GM23338 (cell line): ENCODE measurements at regions not wholly inside any gene's neighbourhood (a gene's known extent, or its start where the extent isn't known, plus 50 kb on each side); places are given as distances from the start of the nearest gene placed in this dataset.

Experiments used
- ATAC-seq: fragments of 200-7000 bp; cut with Tn5 transposase; 3 replicates; pipeline ENCODE4 v1.9.1; 2020
- DNase-seq: peaks from one replicate; pipeline ENCODE4 v3.0.0-alpha.2; 2015; ENCODE audit warnings: low spot score
- H2AFZ ChIP-seq: fragments of 200-600 bp; sonication (generic); 2 replicates; pipeline ENCODE4 v1.8.0; 2016; ENCODE audit warnings: antibody characterized with exemption, mild to moderate bottlenecking, moderate library complexity
- H3F3A ChIP-seq: fragments of 200-600 bp; sonication (generic); replicated peaks from 2 replicates; pipeline ENCODE4 v1.8.0; 2017; ENCODE audit warnings: antibody characterized with exemption, mixed run types, low read depth
- H3K27ac ChIP-seq: fragments of 200-600 bp; sonication (generic); 2 replicates; pipeline ENCODE4 v1.6.1; 2016; ENCODE audit warnings: low read depth
- H3K27me3 ChIP-seq: fragments of 200-600 bp; sonication (generic); 2 replicates; pipeline ENCODE4 v1.8.0; 2016; ENCODE audit warnings: mild to moderate bottlenecking, mixed run types, moderate library complexity; ENCODE audit not compliant: insufficient read depth
- H3K36me3 ChIP-seq: fragments of 200-600 bp; sonication (generic); 2 replicates; pipeline ENCODE4 v1.8.0; 2016; ENCODE audit warnings: mild to moderate bottlenecking; ENCODE audit not compliant: insufficient read depth
- H3K4me1 ChIP-seq: fragments of 200-600 bp; sonication (generic); 2 replicates; pipeline ENCODE4 v1.8.0; 2016; ENCODE audit warnings: mild to moderate bottlenecking, moderate library complexity; ENCODE audit not compliant: insufficient read depth
- H3K4me2 ChIP-seq: fragments of 200-600 bp; sonication (generic); 2 replicates; pipeline ENCODE4 v1.7.1; 2017; ENCODE audit warnings: mixed run types
- H3K4me3 ChIP-seq: fragments of 200-600 bp; sonication (generic); 2 replicates; pipeline ENCODE4 v1.6.1; 2016; ENCODE audit warnings: mixed run types
- H3K79me2 ChIP-seq: fragments of 200-600 bp; sonication (generic); replicated peaks from 2 replicates; pipeline ENCODE4 v1.8.0; 2017; ENCODE audit warnings: mild to moderate bottlenecking; ENCODE audit not compliant: insufficient read depth
- H3K9me2 ChIP-seq: fragments of 200-600 bp; sonication (generic); 2 replicates; pipeline ENCODE4 v1.8.0; 2017; ENCODE audit not compliant: insufficient read depth
- H4K20me1 ChIP-seq: fragments of 200-600 bp; sonication (generic); replicated peaks from 2 replicates; pipeline ENCODE4 v1.8.0; 2017; ENCODE audit warnings: mild to moderate bottlenecking; ENCODE audit not compliant: insufficient read depth
- H3K27ac Mint-ChIP-seq: 2 replicates; pipeline ENCODE4 v1.8.0; 2020; ENCODE audit warnings: inconsistent platforms, mild to moderate bottlenecking, moderate library complexity, mixed read lengths
- H3K27me3 Mint-ChIP-seq: 3 replicates; pipeline ENCODE4 v1.8.0; 2022; ENCODE audit warnings: low read depth, mild to moderate bottlenecking, moderate library complexity, mixed read lengths, inconsistent platforms; ENCODE audit not compliant: insufficient read depth, poor library complexity
- H3K36me3 Mint-ChIP-seq: 3 replicates; pipeline ENCODE4 v1.8.0; 2021; ENCODE audit warnings: low read depth, mild to moderate bottlenecking, inconsistent platforms, moderate library complexity, mixed read lengths
- H3K4me1 Mint-ChIP-seq: 3 replicates; pipeline ENCODE4 v1.8.0; 2020; ENCODE audit warnings: mild to moderate bottlenecking, inconsistent platforms, mixed read lengths
- H3K4me3 Mint-ChIP-seq: 3 replicates; pipeline ENCODE4 v1.8.0; 2021; ENCODE audit warnings: moderate library complexity, mild to moderate bottlenecking, inconsistent platforms, mixed read lengths
- H3K9me3 Mint-ChIP-seq: 3 replicates; pipeline ENCODE4 v1.8.0; 2020; ENCODE audit warnings: moderate library complexity, mild to moderate bottlenecking, inconsistent platforms, mixed read lengths
- CREB1 ChIP-seq: fragments of 250-450 bp; sonication (Bioruptor Pico); IDR thresholded peaks from 2 replicates; pipeline ENCODE4 v1.5.0; 2020; ENCODE audit warnings: low read depth, mild to moderate bottlenecking, moderate library complexity
- EZH2 ChIP-seq: fragments of 200-600 bp; sonication (generic); IDR thresholded peaks from one replicate; pipeline ENCODE4 v1.8.0; 2017; ENCODE audit warnings: antibody characterized with exemption, mild to moderate bottlenecking, low read depth; ENCODE audit not compliant: unreplicated experiment
- EZH2phosphoT487 ChIP-seq: fragments of 200-600 bp; sonication (generic); IDR thresholded peaks from one replicate; pipeline ENCODE4 v1.8.1; 2018; ENCODE audit warnings: antibody characterized with exemption; ENCODE audit not compliant: unreplicated experiment
- JUNB ChIP-seq: IDR thresholded peaks from one replicate; pipeline ENCODE4 v1.6.1; 2016; ENCODE audit warnings: antibody characterized with exemption; ENCODE audit not compliant: unreplicated experiment
- NANOG ChIP-seq: IDR thresholded peaks from 2 replicates; pipeline ENCODE4 v1.6.1; 2016; ENCODE audit warnings: antibody characterized with exemption, borderline replicate concordance
- POLR2AphosphoS5 ChIP-seq: IDR thresholded peaks from 2 replicates; pipeline ENCODE4 v1.6.1; 2016; ENCODE audit warnings: antibody characterized with exemption, low read depth
- ZNF114 ChIP-seq: fragments of 250-450 bp; sonication (Bioruptor Pico); IDR thresholded peaks from 2 replicates; pipeline ENCODE4 v1.5.0; 2020; ENCODE audit warnings: mild to moderate bottlenecking, moderate library complexity
- ZNF331 ChIP-seq: fragments of 250-450 bp; sonication (Bioruptor Pico); IDR thresholded peaks from 2 replicates; pipeline ENCODE4 v1.5.0; 2020; ENCODE audit warnings: low read depth, mild to moderate bottlenecking, moderate library complexity
- TF ChIP-seq, protein P1 (sequence below): fragments of 250-450 bp; sonication (Bioruptor Pico); IDR thresholded peaks from 2 replicates; pipeline ENCODE4 v1.5.0; 2020; ENCODE audit warnings: mild to moderate bottlenecking, moderate library complexity
- TF ChIP-seq, protein P2 (sequence below): IDR thresholded peaks from 2 replicates; pipeline ENCODE4 v1.6.1; 2016; ENCODE audit warnings: antibody characterized with exemption
- TF ChIP-seq, protein P3 (sequence below): IDR thresholded peaks from one replicate; pipeline ENCODE4 v1.6.1; 2018; ENCODE audit warnings: antibody characterized with exemption; ENCODE audit not compliant: unreplicated experiment

DNA sequence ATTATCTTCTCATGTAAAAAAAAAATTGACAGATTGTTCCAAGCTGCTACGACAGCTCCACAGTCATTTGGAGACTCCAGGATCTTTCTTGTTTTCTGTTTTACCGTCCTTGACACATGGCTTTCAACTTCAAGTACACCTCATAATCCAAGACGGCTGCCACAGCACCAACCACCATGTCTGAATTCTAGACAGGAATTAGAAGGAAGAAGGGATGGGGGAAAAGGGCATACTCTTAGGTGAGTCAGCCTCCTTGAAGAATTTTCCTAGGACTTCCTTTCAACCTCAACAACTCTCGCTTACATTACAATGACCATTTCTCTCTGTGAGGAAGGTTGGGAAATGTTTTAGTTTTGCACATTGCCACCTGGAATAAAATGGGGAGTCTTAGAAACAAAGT is 110.3 kb upstream of the TNR start:
- no peaks in the 10 kb centered on the region for H3K9me3 Mint-ChIP-seq
- Histone ChIP-seq H3K27ac (no peak overlapping the region), H3K9me2 (no peaks in the 10 kb centered on the region; the same call in 1 of the 2 replicates), H3F3A (no peaks in the 10 kb centered on the region), H3K4me1 (peaks cover 4% of the 10 kb centered on the region; the same call in 1 of the 2 replicates), H2AFZ (no peak overlapping the region), H3K27me3 (no peaks in the 10 kb centered on the region), H3K4me3 (no peak overlapping the region), H3K36me3 (no peaks in the 10 kb centered on the region), H3K4me2 (0 out of 2 replicates have a peak overlapping the region, but pooled peaks have one; percentile 35), H4K20me1 (no peaks in the 10 kb centered on the region), H3K79me2 (no peaks in the 10 kb centered on the region)
- peaks cover 28% of the 10 kb centered on the region for H3K4me1 Mint-ChIP-seq
- H3K36me3 Mint-ChIP-seq: no peaks in the 10 kb centered on the region
- no peaks in the 10 kb centered on the region for H3K27me3 Mint-ChIP-seq
- DNase-seq (peak; percentile 18), ATAC-seq (no peak)
- no peak overlapping the region for H3K27ac Mint-ChIP-seq
- TF ChIP-seq ZNF331 (CRISPR knock-in tag) (0 out of 2 replicates have a peak, but pooled peaks have one; percentile 12), CREB1 (no peak)
- no peak overlapping the region for H3K4me3 Mint-ChIP-seq

DNA sequence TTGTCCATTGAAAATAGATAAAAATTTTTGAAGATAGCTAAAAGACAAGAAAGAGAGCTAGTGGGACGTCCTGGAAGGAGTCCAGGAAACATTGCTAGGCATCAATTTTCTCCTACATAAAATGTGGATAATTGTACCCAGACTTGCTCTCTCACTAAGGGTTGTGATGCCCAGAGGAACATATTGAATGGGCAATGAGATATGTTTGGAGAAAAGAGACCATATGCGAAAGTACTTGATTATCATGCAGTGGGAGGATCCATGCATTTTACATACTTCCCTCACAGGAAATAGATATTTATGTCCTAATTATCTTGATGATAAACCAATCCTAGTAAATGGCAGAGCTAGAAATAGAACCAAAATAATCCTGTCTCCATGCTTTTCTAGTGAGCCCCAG is 108.4 kb upstream of the TNR start:
- Histone ChIP-seq H3K27ac (no peak overlapping the region), H3K4me1 (peaks cover 4% of the 10 kb centered on the region; the same call in 1 of the 2 replicates), H3F3A (no peaks in the 10 kb centered on the region), H3K36me3 (no peaks in the 10 kb centered on the region), H3K4me3 (no peak overlapping the region), H4K20me1 (no peaks in the 10 kb centered on the region), H2AFZ (no peak overlapping the region), H3K27me3 (no peaks in the 10 kb centered on the region), H3K4me2 (no peak overlapping the region), H3K9me2 (no peaks in the 10 kb centered on the region; the same call in 1 of the 2 replicates), H3K79me2 (no peaks in the 10 kb centered on the region)
- ATAC-seq (no peak), DNase-seq (no peak)
- peaks cover 18% of the 10 kb centered on the region for H3K4me1 Mint-ChIP-seq
- no peaks in the 10 kb centered on the region for H3K9me3 Mint-ChIP-seq
- H3K4me3 Mint-ChIP-seq: no peak overlapping the region
- no peaks in the 10 kb centered on the region for H3K36me3 Mint-ChIP-seq
- no peaks in the 10 kb centered on the region for H3K27me3 Mint-ChIP-seq
- no peak overlapping the region for H3K27ac Mint-ChIP-seq
- TF ChIP-seq ZNF114 (CRISPR knock-in tag) (no peak), NANOG (no peak), JUNB (no peak), POLR2AphosphoS5 (no peak), EZH2 (no peak), CREB1 (no peak), EZH2phosphoT487 (no peak)
- TF ChIP-seq, protein P1, sequence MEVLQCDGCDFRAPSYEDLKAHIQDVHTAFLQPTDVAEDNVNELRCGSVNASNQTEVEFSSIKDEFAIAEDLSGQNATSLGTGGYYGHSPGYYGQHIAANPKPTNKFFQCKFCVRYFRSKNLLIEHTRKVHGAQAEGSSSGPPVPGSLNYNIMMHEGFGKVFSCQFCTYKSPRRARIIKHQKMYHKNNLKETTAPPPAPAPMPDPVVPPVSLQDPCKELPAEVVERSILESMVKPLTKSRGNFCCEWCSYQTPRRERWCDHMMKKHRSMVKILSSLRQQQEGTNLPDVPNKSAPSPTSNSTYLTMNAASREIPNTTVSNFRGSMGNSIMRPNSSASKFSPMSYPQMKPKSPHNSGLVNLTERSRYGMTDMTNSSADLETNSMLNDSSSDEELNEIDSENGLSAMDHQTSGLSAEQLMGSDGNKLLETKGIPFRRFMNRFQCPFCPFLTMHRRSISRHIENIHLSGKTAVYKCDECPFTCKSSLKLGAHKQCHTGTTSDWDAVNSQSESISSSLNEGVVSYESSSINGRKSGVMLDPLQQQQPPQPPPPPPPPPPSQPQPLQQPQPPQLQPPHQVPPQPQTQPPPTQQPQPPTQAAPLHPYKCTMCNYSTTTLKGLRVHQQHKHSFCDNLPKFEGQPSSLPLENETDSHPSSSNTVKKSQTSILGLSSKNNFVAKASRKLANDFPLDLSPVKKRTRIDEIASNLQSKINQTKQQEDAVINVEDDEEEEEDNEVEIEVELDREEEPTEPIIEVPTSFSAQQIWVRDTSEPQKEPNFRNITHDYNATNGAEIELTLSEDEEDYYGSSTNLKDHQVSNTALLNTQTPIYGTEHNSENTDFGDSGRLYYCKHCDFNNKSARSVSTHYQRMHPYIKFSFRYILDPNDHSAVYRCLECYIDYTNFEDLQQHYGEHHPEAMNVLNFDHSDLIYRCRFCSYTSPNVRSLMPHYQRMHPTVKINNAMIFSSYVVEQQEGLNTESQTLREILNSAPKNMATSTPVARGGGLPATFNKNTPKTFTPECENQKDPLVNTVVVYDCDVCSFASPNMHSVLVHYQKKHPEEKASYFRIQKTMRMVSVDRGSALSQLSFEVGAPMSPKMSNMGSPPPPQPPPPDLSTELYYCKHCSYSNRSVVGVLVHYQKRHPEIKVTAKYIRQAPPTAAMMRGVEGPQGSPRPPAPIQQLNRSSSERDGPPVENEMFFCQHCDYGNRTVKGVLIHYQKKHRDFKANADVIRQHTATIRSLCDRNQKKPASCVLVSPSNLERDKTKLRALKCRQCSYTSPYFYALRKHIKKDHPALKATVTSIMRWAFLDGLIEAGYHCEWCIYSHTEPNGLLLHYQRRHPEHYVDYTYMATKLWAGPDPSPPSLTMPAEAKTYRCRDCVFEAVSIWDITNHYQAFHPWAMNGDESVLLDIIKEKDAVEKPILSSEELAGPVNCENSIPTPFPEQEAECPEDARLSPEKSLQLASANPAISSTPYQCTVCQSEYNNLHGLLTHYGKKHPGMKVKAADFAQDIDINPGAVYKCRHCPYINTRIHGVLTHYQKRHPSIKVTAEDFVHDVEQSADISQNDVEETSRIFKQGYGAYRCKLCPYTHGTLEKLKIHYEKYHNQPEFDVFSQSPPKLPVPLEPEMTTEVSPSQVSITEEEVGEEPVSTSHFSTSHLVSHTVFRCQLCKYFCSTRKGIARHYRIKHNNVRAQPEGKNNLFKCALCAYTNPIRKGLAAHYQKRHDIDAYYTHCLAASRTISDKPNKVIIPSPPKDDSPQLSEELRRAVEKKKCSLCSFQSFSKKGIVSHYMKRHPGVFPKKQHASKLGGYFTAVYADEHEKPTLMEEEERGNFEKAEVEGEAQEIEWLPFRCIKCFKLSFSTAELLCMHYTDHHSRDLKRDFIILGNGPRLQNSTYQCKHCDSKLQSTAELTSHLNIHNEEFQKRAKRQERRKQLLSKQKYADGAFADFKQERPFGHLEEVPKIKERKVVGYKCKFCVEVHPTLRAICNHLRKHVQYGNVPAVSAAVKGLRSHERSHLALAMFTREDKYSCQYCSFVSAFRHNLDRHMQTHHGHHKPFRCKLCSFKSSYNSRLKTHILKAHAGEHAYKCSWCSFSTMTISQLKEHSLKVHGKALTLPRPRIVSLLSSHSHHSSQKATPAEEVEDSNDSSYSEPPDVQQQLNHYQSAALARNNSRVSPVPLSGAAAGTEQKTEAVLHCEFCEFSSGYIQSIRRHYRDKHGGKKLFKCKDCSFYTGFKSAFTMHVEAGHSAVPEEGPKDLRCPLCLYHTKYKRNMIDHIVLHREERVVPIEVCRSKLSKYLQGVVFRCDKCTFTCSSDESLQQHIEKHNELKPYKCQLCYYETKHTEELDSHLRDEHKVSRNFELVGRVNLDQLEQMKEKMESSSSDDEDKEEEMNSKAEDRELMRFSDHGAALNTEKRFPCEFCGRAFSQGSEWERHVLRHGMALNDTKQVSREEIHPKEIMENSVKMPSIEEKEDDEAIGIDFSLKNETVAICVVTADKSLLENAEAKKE: no peak
- TF ChIP-seq, protein P2, sequence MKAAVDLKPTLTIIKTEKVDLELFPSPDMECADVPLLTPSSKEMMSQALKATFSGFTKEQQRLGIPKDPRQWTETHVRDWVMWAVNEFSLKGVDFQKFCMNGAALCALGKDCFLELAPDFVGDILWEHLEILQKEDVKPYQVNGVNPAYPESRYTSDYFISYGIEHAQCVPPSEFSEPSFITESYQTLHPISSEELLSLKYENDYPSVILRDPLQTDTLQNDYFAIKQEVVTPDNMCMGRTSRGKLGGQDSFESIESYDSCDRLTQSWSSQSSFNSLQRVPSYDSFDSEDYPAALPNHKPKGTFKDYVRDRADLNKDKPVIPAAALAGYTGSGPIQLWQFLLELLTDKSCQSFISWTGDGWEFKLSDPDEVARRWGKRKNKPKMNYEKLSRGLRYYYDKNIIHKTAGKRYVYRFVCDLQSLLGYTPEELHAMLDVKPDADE: no peak
- TF ChIP-seq, protein P3, sequence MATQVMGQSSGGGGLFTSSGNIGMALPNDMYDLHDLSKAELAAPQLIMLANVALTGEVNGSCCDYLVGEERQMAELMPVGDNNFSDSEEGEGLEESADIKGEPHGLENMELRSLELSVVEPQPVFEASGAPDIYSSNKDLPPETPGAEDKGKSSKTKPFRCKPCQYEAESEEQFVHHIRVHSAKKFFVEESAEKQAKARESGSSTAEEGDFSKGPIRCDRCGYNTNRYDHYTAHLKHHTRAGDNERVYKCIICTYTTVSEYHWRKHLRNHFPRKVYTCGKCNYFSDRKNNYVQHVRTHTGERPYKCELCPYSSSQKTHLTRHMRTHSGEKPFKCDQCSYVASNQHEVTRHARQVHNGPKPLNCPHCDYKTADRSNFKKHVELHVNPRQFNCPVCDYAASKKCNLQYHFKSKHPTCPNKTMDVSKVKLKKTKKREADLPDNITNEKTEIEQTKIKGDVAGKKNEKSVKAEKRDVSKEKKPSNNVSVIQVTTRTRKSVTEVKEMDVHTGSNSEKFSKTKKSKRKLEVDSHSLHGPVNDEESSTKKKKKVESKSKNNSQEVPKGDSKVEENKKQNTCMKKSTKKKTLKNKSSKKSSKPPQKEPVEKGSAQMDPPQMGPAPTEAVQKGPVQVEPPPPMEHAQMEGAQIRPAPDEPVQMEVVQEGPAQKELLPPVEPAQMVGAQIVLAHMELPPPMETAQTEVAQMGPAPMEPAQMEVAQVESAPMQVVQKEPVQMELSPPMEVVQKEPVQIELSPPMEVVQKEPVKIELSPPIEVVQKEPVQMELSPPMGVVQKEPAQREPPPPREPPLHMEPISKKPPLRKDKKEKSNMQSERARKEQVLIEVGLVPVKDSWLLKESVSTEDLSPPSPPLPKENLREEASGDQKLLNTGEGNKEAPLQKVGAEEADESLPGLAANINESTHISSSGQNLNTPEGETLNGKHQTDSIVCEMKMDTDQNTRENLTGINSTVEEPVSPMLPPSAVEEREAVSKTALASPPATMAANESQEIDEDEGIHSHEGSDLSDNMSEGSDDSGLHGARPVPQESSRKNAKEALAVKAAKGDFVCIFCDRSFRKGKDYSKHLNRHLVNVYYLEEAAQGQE: no peak
